ENCODE measurements at regions not wholly inside any gene's neighbourhood (a gene's known extent, or its start where the extent isn't known, plus 50 kb on each side); places are given as distances from the start of the nearest gene placed in this dataset.

DNA sequence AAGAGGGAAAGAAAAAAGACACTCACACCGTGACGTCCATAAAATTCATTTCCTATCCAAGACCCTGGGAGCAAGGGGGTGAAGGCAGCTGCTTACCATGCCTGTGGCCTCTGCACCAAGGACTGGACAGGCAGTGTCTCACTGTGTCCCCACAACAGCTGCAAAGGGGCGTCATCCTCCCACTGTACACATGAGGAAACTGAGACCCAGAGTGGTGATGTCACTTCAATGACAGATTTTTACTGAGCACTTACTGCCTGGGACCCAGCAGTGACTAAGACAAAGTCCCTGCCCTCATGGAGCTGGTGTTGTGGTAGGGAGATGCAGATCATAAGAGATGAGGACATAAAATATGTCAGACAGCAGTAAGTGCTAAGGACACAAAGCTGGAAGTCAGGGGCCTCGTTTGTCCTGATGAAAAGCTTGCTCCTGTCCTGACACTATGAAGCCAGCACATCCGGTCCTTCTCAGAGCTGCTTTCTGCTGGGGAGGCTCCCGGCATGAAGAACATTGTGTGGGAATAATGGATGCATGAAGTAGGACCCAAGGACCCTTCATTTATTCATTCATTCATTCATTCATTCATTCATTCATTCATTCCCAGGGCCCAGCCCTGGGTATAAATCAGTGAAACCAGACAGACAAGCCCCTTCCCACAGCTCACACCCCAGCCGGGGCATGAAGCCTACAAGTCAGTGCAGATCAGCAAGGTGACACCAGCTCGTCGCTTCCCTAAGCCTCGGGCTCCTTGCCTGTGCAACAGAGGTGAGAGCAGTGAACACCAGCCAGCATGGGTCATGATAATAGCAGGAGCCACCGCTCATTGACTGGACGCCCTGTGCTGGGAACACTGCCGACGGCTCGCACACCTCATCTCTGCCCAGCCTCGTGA is 473.7 kb downstream of the MATN1 start:
- Histone ChIP-seq H3K4me3 (ENCODE audit: low read depth in 1 of 2, low read length in 2 of 2) (no peak overlapping the region), H3K4me1 (ENCODE audit: control insufficient read depth in 1 of 2, insufficient read depth in 2 of 2, low read length in 2 of 2) (no peaks in the 10 kb centered on the region), H3K27me3 (ENCODE audit: low read depth, low read length) (no peaks in the 10 kb centered on the region), H3K27ac (ENCODE audit: low read length) (no peak overlapping the region), H3K9me3 (ENCODE audit: control insufficient read depth in 1 of 2, low read length in 2 of 2) (no peaks in the 10 kb centered on the region), H3K36me3 (ENCODE audit: control insufficient read depth in 1 of 2, insufficient read depth in 2 of 2, low read length in 2 of 2) (no peaks in the 10 kb centered on the region)

DNA sequence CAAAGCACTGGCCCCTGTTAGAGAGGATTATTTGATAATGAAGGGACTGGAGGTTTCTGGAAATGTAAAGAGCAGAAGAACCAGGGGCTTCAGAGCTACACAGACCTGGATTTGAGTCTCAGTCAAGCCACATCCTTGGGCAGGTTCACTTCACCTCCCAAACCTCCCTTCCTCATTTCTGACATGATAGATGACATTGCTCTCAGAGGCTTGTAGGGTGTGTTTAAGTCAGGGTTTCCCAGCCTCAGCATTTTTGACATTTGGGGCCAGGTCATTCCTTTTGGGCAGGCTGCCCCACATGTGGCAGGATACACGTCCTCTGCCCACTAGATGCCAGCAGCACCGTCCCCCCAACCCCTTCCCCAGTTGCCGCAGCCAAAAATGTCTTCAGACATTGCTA is 474.6 kb downstream of the MATN1 start:
- H3K27me3 ChIP-seq (ENCODE audit: low read depth, low read length) = no peaks in the 10 kb centered on the region
- no peak overlapping the region for H3K27ac ChIP-seq (ENCODE audit: low read length)
- no peaks in the 10 kb centered on the region for H3K4me1 ChIP-seq (ENCODE audit: control insufficient read depth in 1 of 2, insufficient read depth in 2 of 2, low read length in 2 of 2)
- no peak overlapping the region for H3K4me3 ChIP-seq (ENCODE audit: low read depth in 1 of 2, low read length in 2 of 2)
- no peaks in the 10 kb centered on the region for H3K9me3 ChIP-seq (ENCODE audit: control insufficient read depth in 1 of 2, low read length in 2 of 2)
- no peaks in the 10 kb centered on the region for H3K36me3 ChIP-seq (ENCODE audit: control insufficient read depth in 1 of 2, insufficient read depth in 2 of 2, low read length in 2 of 2)

DNA sequence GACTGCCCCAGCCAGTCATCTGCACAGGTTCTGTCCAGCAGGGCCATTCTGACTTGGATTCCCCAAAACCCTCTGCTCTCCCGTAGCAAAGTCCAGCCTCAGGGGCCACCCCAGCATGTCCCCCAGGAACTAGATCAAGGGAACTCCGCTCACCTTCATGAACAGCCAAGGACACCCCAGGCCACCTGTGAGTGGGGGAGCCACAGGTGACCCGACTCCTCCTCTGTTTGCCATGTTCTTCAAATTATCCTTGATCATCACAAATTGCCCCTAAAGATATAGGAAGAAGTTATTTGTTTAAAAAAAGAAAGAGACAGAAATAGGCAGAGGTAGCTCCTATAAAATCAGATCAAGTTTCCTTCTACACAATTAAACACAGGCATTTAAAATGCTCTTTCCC is 475.0 kb downstream of the MATN1 start:
- Histone ChIP-seq H3K4me1 (ENCODE audit: control insufficient read depth in 1 of 2, insufficient read depth in 2 of 2, low read length in 2 of 2) (no peaks in the 10 kb centered on the region), H3K27ac (ENCODE audit: low read length) (no peak overlapping the region), H3K36me3 (ENCODE audit: control insufficient read depth in 1 of 2, insufficient read depth in 2 of 2, low read length in 2 of 2) (no peaks in the 10 kb centered on the region), H3K9me3 (ENCODE audit: control insufficient read depth in 1 of 2, low read length in 2 of 2) (no peaks in the 10 kb centered on the region), H3K4me3 (ENCODE audit: low read depth in 1 of 2, low read length in 2 of 2) (no peak overlapping the region), H3K27me3 (ENCODE audit: low read depth, low read length) (no peaks in the 10 kb centered on the region)

DNA sequence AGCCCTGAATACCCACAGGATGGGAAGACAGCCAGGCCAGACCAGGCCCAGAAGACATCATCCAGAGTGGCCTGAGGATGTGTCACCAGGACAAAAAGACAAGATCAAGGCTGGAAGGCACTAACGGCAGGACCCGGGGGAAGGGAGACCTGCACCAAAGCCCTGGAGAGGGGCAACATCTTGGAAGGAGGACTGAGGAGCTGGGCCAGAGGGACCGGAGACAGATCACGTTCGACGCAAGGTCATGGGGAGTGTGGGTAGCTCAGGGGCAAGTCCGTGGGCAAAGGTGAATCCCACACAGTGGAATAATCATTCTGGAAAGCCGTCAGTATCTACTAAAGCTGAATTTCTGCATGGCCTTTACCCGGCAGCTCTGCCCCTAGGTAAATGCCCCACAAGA is 478.6 kb downstream of the MATN1 start:
- Histone ChIP-seq H3K4me3 (ENCODE audit: low read depth in 1 of 2, low read length in 2 of 2) (no peak overlapping the region), H3K27ac (ENCODE audit: low read length) (no peak overlapping the region), H3K4me1 (ENCODE audit: control insufficient read depth in 1 of 2, insufficient read depth in 2 of 2, low read length in 2 of 2) (no peaks in the 10 kb centered on the region), H3K9me3 (ENCODE audit: control insufficient read depth in 1 of 2, low read length in 2 of 2) (no peaks in the 10 kb centered on the region), H3K27me3 (ENCODE audit: low read depth, low read length) (no peaks in the 10 kb centered on the region), H3K36me3 (ENCODE audit: control insufficient read depth in 1 of 2, insufficient read depth in 2 of 2, low read length in 2 of 2) (no peaks in the 10 kb centered on the region)

DNA sequence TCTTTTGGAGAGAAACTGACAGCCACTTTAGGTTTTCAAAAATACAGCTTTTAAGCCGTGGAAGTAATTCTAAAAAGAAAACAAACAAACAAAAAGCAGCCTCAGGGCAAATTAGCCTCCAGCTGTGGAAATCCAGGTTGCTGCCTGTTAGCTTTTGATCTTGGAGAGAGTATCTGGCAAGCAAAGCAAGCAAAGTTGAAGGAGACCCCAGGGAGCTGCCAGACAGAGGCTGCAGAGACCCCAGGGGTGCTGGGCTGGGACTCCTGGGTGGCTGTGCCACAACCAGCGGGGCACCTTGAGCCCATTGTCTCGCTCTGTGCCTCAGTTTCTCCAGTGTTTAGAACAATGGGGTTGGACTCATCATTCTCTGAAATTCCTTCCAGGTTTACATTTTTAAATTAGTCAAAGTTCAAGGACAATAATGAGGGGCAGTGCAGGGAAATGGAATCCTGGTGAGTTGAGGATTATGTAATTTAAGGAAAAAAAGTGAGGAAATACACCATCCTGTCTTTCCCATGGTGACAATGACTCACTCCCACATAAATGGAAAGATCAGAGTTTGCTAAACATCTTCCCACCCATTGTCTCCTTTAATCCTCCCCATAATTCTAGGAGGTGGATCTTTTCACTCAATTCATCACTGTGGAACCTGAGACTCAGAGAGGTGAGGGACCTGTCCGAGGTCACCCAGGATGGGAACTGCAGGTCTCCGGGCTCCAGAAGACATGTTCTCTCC is 480.5 kb downstream of the MATN1 start:
- no peak overlapping the region for H3K4me3 ChIP-seq (ENCODE audit: low read depth in 1 of 2, low read length in 2 of 2)
- H3K4me1 ChIP-seq (ENCODE audit: control insufficient read depth in 1 of 2, insufficient read depth in 2 of 2, low read length in 2 of 2) = no peaks in the 10 kb centered on the region
- H3K9me3 ChIP-seq (ENCODE audit: control insufficient read depth in 1 of 2, low read length in 2 of 2) = peaks cover 0 to 5% of the 10 kb centered on the region in 2 donors
- no peaks in the 10 kb centered on the region for H3K27me3 ChIP-seq (ENCODE audit: low read depth, low read length)
- no peak overlapping the region for H3K27ac ChIP-seq (ENCODE audit: low read length)
- H3K36me3 ChIP-seq (ENCODE audit: control insufficient read depth in 1 of 2, insufficient read depth in 2 of 2, low read length in 2 of 2) = no peaks in the 10 kb centered on the region

DNA sequence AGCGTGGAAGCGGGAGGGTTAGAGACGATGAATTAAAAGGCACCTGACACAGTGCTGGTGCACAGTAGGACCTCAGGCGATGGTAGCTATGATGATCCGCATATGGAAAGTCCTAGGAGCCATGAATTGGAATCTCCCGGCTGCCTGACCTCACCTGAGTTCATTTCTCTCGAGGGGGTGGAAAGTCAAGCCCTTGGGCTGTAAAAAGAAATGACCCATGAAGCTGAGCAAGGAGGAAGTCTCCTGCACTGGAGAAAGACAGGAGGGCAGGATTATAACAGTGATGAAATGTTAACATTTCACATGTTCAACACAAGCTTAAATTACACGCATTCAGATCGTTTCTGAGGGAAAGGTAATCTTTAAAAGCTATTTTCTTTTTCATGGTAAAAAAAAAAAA is 481.2 kb downstream of the MATN1 start:
- Histone ChIP-seq H3K27me3 (ENCODE audit: low read depth, low read length) (no peaks in the 10 kb centered on the region), H3K4me3 (ENCODE audit: low read depth in 1 of 2, low read length in 2 of 2) (no peak overlapping the region), H3K9me3 (ENCODE audit: control insufficient read depth in 1 of 2, low read length in 2 of 2) (peaks cover 0 to 5% of the 10 kb centered on the region in 2 donors), H3K36me3 (ENCODE audit: control insufficient read depth in 1 of 2, insufficient read depth in 2 of 2, low read length in 2 of 2) (no peaks in the 10 kb centered on the region), H3K27ac (ENCODE audit: low read length) (no peak overlapping the region), H3K4me1 (ENCODE audit: control insufficient read depth in 1 of 2, insufficient read depth in 2 of 2, low read length in 2 of 2) (no peaks in the 10 kb centered on the region)

DNA sequence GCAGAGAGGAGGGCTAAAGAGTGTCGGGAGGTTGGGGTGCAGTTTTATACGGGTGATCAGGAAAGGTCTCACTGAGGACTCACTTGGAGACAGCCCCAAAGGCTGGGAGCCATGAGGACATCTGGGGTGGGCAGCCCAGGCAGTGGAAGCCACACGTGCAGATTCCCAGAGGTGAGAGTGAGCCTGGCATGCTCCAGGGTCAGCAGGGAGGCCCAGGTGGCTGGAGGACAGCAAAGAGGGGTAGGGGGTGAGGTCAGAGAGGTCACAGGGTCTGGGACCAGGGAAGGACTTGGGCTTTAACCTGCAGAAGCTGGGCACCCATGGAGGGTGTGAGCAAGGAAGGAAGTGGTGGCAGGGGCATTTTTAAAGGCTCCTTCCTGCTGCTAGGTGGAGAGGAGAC is 481.7 kb downstream of the MATN1 start:
- Histone ChIP-seq H3K4me3 (ENCODE audit: low read depth in 1 of 2, low read length in 2 of 2) (no peak overlapping the region), H3K4me1 (ENCODE audit: control insufficient read depth in 1 of 2, insufficient read depth in 2 of 2, low read length in 2 of 2) (no peaks in the 10 kb centered on the region), H3K36me3 (ENCODE audit: control insufficient read depth in 1 of 2, insufficient read depth in 2 of 2, low read length in 2 of 2) (no peaks in the 10 kb centered on the region), H3K9me3 (ENCODE audit: control insufficient read depth in 1 of 2, low read length in 2 of 2) (peaks cover 0 to 5% of the 10 kb centered on the region in 2 donors), H3K27me3 (ENCODE audit: low read depth, low read length) (no peaks in the 10 kb centered on the region), H3K27ac (ENCODE audit: low read length) (no peak overlapping the region)

DNA sequence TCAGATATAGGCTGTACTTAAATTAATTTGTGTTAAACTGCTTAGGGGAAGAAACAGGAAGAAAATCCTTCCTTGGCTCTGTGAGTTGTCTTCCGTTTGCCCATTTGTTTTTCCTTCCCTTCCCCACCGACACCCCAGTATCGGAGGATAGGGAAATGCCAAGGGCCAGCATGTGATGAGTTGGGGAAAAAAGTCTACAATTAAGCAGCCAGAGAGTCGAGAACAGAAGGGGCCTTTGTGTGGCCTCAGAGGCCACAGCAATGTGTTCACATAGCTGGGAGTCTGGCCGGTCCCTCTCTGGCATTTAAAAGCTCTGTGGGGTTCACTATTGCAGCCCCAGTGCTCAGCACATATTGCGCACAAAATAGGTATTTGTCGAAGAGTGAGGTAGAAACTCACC is 489.3 kb downstream of the MATN1 start:
- Histone ChIP-seq H3K9me3 (ENCODE audit: control insufficient read depth in 1 of 2, low read length in 2 of 2) (peaks cover 0 to 5% of the 10 kb centered on the region in 2 donors), H3K4me3 (ENCODE audit: low read depth in 1 of 2, low read length in 2 of 2) (no peak overlapping the region), H3K4me1 (ENCODE audit: control insufficient read depth in 1 of 2, insufficient read depth in 2 of 2, low read length in 2 of 2) (no peaks in the 10 kb centered on the region), H3K27ac (ENCODE audit: low read length) (no peak overlapping the region), H3K27me3 (ENCODE audit: low read depth, low read length) (no peaks in the 10 kb centered on the region), H3K36me3 (ENCODE audit: control insufficient read depth in 1 of 2, insufficient read depth in 2 of 2, low read length in 2 of 2) (no peaks in the 10 kb centered on the region)

DNA sequence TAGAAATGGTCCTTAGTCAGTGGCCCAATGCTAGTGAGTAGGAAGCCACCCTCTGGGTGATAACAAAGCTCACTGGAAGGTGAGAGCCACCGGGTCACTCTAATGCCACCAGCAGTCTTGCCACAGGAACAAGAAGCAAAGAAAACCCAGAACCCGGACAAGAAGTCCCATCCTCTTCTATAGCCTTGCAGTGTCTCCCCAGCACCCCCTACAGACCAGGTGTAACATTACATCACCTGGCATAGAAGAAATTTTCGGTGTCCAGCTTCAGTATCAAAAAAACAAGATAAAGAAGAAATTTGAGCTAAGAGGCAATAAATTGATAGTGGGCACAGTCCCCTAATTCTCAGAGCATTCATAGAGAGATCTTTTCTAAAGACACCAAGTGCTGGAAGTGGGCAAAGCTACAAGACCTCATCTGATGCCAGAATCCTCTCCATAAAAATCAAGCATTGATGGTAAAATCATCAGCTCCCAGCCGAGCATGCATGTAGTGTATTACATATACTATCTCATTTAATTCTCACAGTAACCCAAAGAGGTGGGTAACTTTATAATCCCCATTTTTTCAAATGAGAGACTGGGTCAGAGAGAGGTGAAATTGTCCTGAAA is 491.0 kb downstream of the MATN1 start:
- Histone ChIP-seq H3K4me3 (ENCODE audit: low read depth in 1 of 2, low read length in 2 of 2) (no peak overlapping the region), H3K4me1 (ENCODE audit: control insufficient read depth in 1 of 2, insufficient read depth in 2 of 2, low read length in 2 of 2) (no peaks in the 10 kb centered on the region), H3K9me3 (ENCODE audit: control insufficient read depth in 1 of 2, low read length in 2 of 2) (no peaks in the 10 kb centered on the region), H3K36me3 (ENCODE audit: control insufficient read depth in 1 of 2, insufficient read depth in 2 of 2, low read length in 2 of 2) (no peaks in the 10 kb centered on the region), H3K27me3 (ENCODE audit: low read depth, low read length) (no peaks in the 10 kb centered on the region), H3K27ac (ENCODE audit: low read length) (no peak overlapping the region)

DNA sequence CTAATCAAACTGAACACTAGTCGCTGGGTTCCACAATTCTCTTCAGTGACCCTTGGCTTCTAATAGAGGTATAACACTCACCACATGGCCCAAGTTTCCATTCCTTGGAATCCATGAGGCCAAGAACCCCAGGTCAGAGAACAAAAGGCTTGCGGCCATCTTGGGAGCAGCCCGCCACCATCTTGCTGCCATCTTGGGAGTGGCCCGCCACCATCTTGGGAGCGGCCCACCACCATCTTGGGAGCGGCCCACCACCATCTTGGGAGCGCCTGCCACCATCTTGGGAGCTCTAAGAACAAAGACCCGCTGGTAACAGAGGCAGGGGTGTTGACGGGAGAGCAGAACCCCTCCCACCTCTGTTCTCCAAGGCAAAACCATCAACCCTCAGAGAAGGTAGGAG is 493.4 kb downstream of the MATN1 start:
- Histone ChIP-seq H3K4me1 (ENCODE audit: control insufficient read depth in 1 of 2, insufficient read depth in 2 of 2, low read length in 2 of 2) (no peaks in the 10 kb centered on the region), H3K9me3 (ENCODE audit: control insufficient read depth in 1 of 2, low read length in 2 of 2) (no peaks in the 10 kb centered on the region), H3K36me3 (ENCODE audit: control insufficient read depth in 1 of 2, insufficient read depth in 2 of 2, low read length in 2 of 2) (no peaks in the 10 kb centered on the region), H3K27ac (ENCODE audit: low read length) (no peak overlapping the region), H3K27me3 (ENCODE audit: low read depth, low read length) (no peaks in the 10 kb centered on the region), H3K4me3 (ENCODE audit: low read depth in 1 of 2, low read length in 2 of 2) (no peak overlapping the region)

DNA sequence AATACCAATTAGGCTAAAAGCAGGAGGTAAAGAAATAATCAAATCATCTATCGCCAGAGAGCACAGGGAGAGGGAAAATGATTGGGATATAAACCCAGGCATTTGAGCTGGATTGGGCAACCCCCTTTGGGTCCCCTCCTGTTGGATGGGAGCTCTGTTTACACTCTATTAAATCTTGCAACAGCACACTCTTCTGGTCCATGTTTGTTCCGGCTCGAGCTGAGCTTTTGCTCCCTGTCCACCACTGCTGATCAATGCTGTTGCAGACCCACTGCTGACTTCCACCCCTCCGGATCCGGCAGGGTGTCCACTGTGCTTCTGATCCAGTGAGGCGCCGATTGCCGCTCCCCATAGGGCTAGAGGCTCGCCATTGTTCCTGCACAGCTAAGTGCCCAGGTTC is 493.8 kb downstream of the MATN1 start:
- no peaks in the 10 kb centered on the region for H3K4me1 ChIP-seq (ENCODE audit: control insufficient read depth in 1 of 2, insufficient read depth in 2 of 2, low read length in 2 of 2)
- H3K4me3 ChIP-seq (ENCODE audit: low read depth in 1 of 2, low read length in 2 of 2) = no peak overlapping the region
- H3K27ac ChIP-seq (ENCODE audit: low read length) = no peak overlapping the region
- no peaks in the 10 kb centered on the region for H3K9me3 ChIP-seq (ENCODE audit: control insufficient read depth in 1 of 2, low read length in 2 of 2)
- H3K36me3 ChIP-seq (ENCODE audit: control insufficient read depth in 1 of 2, insufficient read depth in 2 of 2, low read length in 2 of 2) = no peaks in the 10 kb centered on the region
- no peaks in the 10 kb centered on the region for H3K27me3 ChIP-seq (ENCODE audit: low read depth, low read length)
